Osteoblast (primary cell): ENCODE measurements at regions not wholly inside any gene's neighbourhood (a gene's known extent, or its start where the extent isn't known, plus 50 kb on each side); places are given as distances from the start of the nearest gene placed in this dataset.

Source experiments
- DNase-seq: peaks from one replicate; pipeline ENCODE4 v3.0.0; 2011; ENCODE audit warnings: low spot score, mixed read lengths; ENCODE audit not compliant: insufficient read length; ENCODE audit errors: missing footprints
- H2AFZ ChIP-seq: 2 replicates; pipeline ENCODE4 v1.6.0; 2011; ENCODE audit warnings: mild to moderate bottlenecking, low read length
- H3K27ac ChIP-seq: 2 replicates; pipeline ENCODE4 v1.5.1; 2011; ENCODE audit warnings: mild to moderate bottlenecking, low read depth, low read length, moderate library complexity
- H3K27me3 ChIP-seq: 2 replicates; pipeline ENCODE4 v1.6.0; 2012; ENCODE audit warnings: mild to moderate bottlenecking, control low read depth, inconsistent platforms, low read length, moderate library complexity; ENCODE audit not compliant: insufficient read depth
- H3K36me3 ChIP-seq: 2 replicates; pipeline ENCODE4 v1.5.1; 2011; ENCODE audit warnings: mild to moderate bottlenecking, low read length, control low read depth, moderate library complexity; ENCODE audit not compliant: insufficient read depth
- H3K4me1 ChIP-seq: 2 replicates; pipeline ENCODE4 v1.5.1; 2011; ENCODE audit warnings: mild to moderate bottlenecking, low read length, control low read depth, moderate library complexity; ENCODE audit not compliant: insufficient read depth
- H3K4me2 ChIP-seq: 2 replicates; pipeline ENCODE4 v1.6.0; 2011; ENCODE audit warnings: mild to moderate bottlenecking, low read length; ENCODE audit not compliant: insufficient read depth
- H3K4me3 ChIP-seq: fragments of 200-600 bp; sonication (generic); 3 replicates; pipeline ENCODE4 v1.5.1; 2012; ENCODE audit warnings: mild to moderate bottlenecking, low read length, inconsistent platforms; ENCODE audit not compliant: insufficient read depth
- H3K79me2 ChIP-seq: 2 replicates; pipeline ENCODE4 v1.6.0; 2012; ENCODE audit warnings: mild to moderate bottlenecking, low read length, control low read depth, inconsistent platforms; ENCODE audit not compliant: insufficient read depth
- H3K9me3 ChIP-seq: 2 replicates; pipeline ENCODE4 v1.5.1; 2011; ENCODE audit warnings: low read depth, low read length, control low read depth
- H4K20me1 ChIP-seq: 2 replicates; pipeline ENCODE4 v1.6.0; 2012; ENCODE audit warnings: mild to moderate bottlenecking, low read length, control low read depth; ENCODE audit not compliant: insufficient read depth
- TF ChIP-seq, protein P1 (sequence below): IDR thresholded peaks from 2 replicates; pipeline ENCODE4 v1.5.1; 2011; ENCODE audit warnings: mild to moderate bottlenecking, low read depth, low read length, moderate library complexity; ENCODE audit errors: extremely low read depth

DNA sequence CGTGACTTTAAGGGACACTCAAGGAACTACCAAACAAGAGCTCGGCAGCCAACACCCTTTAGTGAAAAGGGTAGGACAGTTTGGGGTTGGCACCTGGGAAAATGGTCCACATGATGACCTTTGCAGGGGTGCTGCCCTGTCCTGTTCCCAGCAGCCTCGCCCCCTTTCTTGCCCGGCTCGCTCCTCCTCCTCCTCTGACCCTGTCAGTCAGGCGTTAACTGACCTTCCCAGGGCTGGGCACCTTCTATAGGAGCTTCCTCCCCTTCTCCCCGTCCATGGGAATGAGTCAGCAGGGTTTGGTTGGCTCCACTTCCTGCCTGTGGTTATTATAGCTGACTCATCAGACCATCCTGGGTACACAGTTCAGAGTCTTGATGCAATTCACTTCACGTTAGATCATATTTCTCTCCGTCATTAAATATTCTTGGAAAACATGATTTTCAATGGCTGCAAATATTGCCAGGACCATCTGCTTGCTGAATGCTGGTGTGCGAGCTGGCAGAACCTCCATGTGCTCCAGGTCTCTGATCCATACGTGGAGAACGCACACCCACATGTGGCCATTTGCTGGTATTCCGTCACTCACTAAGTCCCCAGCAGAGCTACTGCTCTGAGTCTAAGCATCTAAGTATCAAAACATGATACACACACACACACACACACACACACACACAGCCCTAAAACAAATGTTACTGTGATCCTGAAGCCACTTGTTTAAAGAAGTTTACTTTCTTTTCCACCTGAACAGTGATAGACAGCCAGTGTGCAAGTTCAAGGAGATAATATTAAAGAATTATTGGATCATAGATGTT is 185.0 kb downstream of the ANAPC1 start:
- Histone ChIP-seq H3K36me3 (no peaks in the 10 kb centered on the region), H3K27me3 (no peaks in the 10 kb centered on the region), H3K4me2 (peak overlapping the region; percentile 63), H4K20me1 (no peaks in the 10 kb centered on the region), H3K9me3 (no peaks in the 10 kb centered on the region), H3K4me3 (peak overlapping the region; percentile 45), H3K27ac (peak overlapping the region; percentile 53), H3K79me2 (no peaks in the 10 kb centered on the region), H2AFZ (peak overlapping the region; percentile 62), H3K4me1 (peaks cover 23% of the 10 kb centered on the region)
- DNase-seq: peak; percentile 96
- TF ChIP-seq, protein P1, sequence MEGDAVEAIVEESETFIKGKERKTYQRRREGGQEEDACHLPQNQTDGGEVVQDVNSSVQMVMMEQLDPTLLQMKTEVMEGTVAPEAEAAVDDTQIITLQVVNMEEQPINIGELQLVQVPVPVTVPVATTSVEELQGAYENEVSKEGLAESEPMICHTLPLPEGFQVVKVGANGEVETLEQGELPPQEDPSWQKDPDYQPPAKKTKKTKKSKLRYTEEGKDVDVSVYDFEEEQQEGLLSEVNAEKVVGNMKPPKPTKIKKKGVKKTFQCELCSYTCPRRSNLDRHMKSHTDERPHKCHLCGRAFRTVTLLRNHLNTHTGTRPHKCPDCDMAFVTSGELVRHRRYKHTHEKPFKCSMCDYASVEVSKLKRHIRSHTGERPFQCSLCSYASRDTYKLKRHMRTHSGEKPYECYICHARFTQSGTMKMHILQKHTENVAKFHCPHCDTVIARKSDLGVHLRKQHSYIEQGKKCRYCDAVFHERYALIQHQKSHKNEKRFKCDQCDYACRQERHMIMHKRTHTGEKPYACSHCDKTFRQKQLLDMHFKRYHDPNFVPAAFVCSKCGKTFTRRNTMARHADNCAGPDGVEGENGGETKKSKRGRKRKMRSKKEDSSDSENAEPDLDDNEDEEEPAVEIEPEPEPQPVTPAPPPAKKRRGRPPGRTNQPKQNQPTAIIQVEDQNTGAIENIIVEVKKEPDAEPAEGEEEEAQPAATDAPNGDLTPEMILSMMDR: peak; percentile 68

DNA sequence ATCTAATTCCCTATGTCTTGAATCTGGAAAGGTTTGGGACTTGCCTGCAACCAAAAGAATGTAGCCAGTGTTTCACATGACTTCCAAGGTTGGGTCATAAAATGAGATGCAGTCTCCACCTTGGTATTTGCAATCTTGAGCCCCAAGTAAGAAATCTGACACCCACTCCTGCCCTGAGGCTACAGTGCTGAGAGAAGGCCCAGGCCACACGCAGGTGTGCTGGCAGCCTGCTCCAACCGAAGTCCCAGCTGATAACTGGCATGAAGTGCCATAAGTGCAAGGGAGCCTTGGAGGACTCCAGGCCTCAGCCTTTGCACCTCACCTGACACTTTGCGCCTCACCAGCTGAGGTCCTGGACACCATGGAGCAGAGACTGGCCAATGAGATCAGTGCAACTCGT is 182.7 kb downstream of the ANAPC1 start:
- H3K4me2 ChIP-seq: no peak overlapping the region
- no peaks in the 10 kb centered on the region for H3K36me3 ChIP-seq
- H3K27ac ChIP-seq: no peak overlapping the region
- H3K4me1 ChIP-seq: peaks cover 35% of the 10 kb centered on the region
- TF ChIP-seq, protein P1: no peak
- no peaks in the 10 kb centered on the region for H3K9me3 ChIP-seq
- DNase-seq: no peak
- no peaks in the 10 kb centered on the region for H3K79me2 ChIP-seq
- no peak overlapping the region for H3K4me3 ChIP-seq
- H4K20me1 ChIP-seq: no peaks in the 10 kb centered on the region
- H2AFZ ChIP-seq: no peak overlapping the region
- no peaks in the 10 kb centered on the region for H3K27me3 ChIP-seq

- H2AFZ ChIP-seq: peak overlapping the region; percentile 24
- H3K4me3 ChIP-seq: no peak overlapping the region
- TF ChIP-seq, protein P1: no peak
- H3K79me2 ChIP-seq: no peaks in the 10 kb centered on the region
- no peak overlapping the region for H3K27ac ChIP-seq
- no peaks in the 10 kb centered on the region for H3K27me3 ChIP-seq
- H3K36me3 ChIP-seq: no peaks in the 10 kb centered on the region
- H3K4me2 ChIP-seq: no peak overlapping the region
- H3K4me1 ChIP-seq: peaks cover 35% of the 10 kb centered on the region
- DNase-seq: no peak
- H3K9me3 ChIP-seq: no peaks in the 10 kb centered on the region
- no peaks in the 10 kb centered on the region for H4K20me1 ChIP-seq
Measured at GRCh38 chr2:111701798-111702118, 182.2 kb downstream of the ANAPC1 start.

GRCh38 chr2:111702119-111702803 is 181.7 kb downstream of the ANAPC1 start:
- no peaks in the 10 kb centered on the region for H3K79me2 ChIP-seq
- DNase-seq: no peak
- no peaks in the 10 kb centered on the region for H3K9me3 ChIP-seq
- H3K4me1 ChIP-seq: peaks cover 35% of the 10 kb centered on the region
- H3K4me3 ChIP-seq: no peak overlapping the region
- no peaks in the 10 kb centered on the region for H3K27me3 ChIP-seq
- no peak overlapping the region for H3K27ac ChIP-seq
- H3K4me2 ChIP-seq: no peak overlapping the region
- no peaks in the 10 kb centered on the region for H4K20me1 ChIP-seq
- TF ChIP-seq, protein P1: peak; percentile 84
- peak overlapping the region; percentile 24 for H2AFZ ChIP-seq
- H3K36me3 ChIP-seq: no peaks in the 10 kb centered on the region
